MM.1S (cell line): ENCODE measurements at regions not wholly inside any gene's neighbourhood (a gene's known extent, or its start where the extent isn't known, plus 50 kb on each side); places are given as distances from the start of the nearest gene placed in this dataset.

Source experiments
- EZH2 ChIP-seq: fragments of 300-600 bp; sonication (generic); optimal IDR thresholded peaks from 2 replicates; pipeline ENCODE3; 2017; ENCODE audit warnings: low read depth, mild to moderate bottlenecking, antibody characterized with exemption, low read length, mixed read lengths
- TF ChIP-seq, protein P1 (sequence below): fragments of 300-600 bp; sonication (generic); IDR thresholded peaks from 2 replicates; pipeline ENCODE4 v1.5.1; 2016; ENCODE audit warnings: antibody characterized with exemption, low read length, mixed read lengths

DNA sequence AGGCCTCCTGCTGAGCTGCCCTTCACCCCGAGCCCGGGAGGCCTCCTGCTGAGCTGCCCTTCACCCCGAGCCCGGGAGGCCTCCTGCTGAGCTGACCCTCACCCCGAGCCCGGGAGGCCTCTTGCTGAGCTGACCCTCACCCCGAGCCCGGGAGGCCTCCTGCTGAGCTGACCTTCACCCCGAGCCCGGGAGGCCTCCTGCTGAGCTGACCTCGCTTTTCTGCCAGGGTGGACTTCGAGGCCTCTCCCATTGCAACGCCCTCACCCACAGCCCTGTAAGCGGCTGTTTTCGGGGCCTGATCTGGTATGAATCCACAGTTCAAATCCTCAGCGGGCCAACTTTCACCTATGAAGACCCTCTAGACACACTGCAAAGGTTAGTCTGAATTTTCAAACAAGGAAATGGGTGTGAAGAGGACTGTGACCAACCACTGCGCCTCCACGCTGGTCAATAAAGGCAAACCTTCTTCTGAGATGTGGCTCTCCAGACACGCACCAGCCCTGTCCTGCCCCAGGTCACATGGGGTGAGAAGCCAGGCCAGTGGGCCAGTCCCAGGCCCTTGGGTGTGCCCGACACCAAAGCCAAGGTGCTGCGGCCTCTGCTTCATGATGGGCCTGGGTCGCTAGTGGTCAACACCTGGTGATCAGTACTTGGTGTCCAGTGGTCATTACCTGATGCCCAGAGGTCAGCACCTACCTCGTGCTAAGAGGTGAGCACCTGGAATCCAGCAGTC is 225.1 kb upstream of the SALL3 start:
- TF ChIP-seq EZH2: no peak
- TF ChIP-seq, protein P1, sequence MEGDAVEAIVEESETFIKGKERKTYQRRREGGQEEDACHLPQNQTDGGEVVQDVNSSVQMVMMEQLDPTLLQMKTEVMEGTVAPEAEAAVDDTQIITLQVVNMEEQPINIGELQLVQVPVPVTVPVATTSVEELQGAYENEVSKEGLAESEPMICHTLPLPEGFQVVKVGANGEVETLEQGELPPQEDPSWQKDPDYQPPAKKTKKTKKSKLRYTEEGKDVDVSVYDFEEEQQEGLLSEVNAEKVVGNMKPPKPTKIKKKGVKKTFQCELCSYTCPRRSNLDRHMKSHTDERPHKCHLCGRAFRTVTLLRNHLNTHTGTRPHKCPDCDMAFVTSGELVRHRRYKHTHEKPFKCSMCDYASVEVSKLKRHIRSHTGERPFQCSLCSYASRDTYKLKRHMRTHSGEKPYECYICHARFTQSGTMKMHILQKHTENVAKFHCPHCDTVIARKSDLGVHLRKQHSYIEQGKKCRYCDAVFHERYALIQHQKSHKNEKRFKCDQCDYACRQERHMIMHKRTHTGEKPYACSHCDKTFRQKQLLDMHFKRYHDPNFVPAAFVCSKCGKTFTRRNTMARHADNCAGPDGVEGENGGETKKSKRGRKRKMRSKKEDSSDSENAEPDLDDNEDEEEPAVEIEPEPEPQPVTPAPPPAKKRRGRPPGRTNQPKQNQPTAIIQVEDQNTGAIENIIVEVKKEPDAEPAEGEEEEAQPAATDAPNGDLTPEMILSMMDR: no peak
